Progenitor cell of endocrine pancreas (in vitro differentiated cells): ENCODE measurements at regions not wholly inside any gene's neighbourhood (a gene's known extent, or its start where the extent isn't known, plus 50 kb on each side); places are given as distances from the start of the nearest gene placed in this dataset.

Source experiments
- DNase-seq: peaks from one replicate; pipeline ENCODE4 v3.0.0; 2021; ENCODE audit warnings: low spot score; ENCODE audit not compliant: unreplicated experiment
- H3K27ac Mint-ChIP-seq: 2 replicates; pipeline ENCODE4 v1.8.0; 2021; ENCODE audit warnings: mild to moderate bottlenecking, moderate library complexity, mixed read lengths
- H3K27me3 Mint-ChIP-seq: 2 replicates; pipeline ENCODE4 v1.8.0; 2021; ENCODE audit warnings: mixed read lengths
- H3K36me3 Mint-ChIP-seq: 2 replicates; pipeline ENCODE4 v1.8.0; 2022; ENCODE audit warnings: mixed read lengths; ENCODE audit not compliant: insufficient read depth
- H3K4me1 Mint-ChIP-seq: 2 replicates; pipeline ENCODE4 v1.8.0; 2021; ENCODE audit warnings: low read depth, mixed read lengths
- H3K4me3 Mint-ChIP-seq: 2 replicates; pipeline ENCODE4 v1.8.0; 2021; ENCODE audit warnings: low read depth, mild to moderate bottlenecking, moderate library complexity, mixed read lengths
- H3K9me3 Mint-ChIP-seq: 2 replicates; pipeline ENCODE4 v1.8.0; 2021; ENCODE audit warnings: low read depth, mixed read lengths
- TF ChIP-seq, protein P1 (sequence below): fragments of 200-600 bp; sonication (generic); IDR thresholded peaks from one replicate; pipeline ENCODE4 v1.5.0; 2021; ENCODE audit warnings: antibody characterized with exemption, mild to moderate bottlenecking; ENCODE audit not compliant: unreplicated experiment

DNA sequence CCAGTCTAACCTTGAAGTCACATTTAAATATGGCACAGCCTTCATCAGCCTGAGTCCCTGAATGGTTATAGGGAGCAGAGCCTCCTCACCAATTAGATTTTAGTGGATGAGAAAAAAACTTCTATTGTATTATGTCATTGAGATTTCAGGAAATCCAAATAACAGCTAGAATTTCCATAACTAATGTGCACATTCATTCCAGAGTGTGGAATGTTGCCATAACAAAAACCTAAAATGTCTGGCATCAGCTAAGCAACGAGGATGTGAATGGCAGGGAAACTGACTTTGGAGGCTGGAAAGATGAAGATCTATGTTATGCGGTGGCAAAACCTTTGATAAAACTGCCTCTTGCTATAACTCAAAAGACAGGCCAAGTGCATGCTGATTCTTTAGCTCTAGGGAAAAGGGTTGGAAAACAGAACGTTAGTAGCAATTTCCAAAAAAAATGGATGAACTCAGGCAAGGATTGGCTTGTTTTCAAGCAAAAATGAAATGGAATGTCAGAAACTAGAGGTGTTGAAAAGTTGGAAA is 91.3 kb upstream of the NFIB start:
- Mint-ChIP-seq H3K9me3 (peaks cover 3% of the 10 kb centered on the region), H3K36me3 (no peaks in the 10 kb centered on the region), H3K4me3 (no peak overlapping the region), H3K27me3 (no peaks in the 10 kb centered on the region), H3K4me1 (peaks cover 2% of the 10 kb centered on the region), H3K27ac (no peak overlapping the region)
- TF ChIP-seq, protein P1, sequence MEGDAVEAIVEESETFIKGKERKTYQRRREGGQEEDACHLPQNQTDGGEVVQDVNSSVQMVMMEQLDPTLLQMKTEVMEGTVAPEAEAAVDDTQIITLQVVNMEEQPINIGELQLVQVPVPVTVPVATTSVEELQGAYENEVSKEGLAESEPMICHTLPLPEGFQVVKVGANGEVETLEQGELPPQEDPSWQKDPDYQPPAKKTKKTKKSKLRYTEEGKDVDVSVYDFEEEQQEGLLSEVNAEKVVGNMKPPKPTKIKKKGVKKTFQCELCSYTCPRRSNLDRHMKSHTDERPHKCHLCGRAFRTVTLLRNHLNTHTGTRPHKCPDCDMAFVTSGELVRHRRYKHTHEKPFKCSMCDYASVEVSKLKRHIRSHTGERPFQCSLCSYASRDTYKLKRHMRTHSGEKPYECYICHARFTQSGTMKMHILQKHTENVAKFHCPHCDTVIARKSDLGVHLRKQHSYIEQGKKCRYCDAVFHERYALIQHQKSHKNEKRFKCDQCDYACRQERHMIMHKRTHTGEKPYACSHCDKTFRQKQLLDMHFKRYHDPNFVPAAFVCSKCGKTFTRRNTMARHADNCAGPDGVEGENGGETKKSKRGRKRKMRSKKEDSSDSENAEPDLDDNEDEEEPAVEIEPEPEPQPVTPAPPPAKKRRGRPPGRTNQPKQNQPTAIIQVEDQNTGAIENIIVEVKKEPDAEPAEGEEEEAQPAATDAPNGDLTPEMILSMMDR, result no peak
- no peak for DNase-seq

DNA sequence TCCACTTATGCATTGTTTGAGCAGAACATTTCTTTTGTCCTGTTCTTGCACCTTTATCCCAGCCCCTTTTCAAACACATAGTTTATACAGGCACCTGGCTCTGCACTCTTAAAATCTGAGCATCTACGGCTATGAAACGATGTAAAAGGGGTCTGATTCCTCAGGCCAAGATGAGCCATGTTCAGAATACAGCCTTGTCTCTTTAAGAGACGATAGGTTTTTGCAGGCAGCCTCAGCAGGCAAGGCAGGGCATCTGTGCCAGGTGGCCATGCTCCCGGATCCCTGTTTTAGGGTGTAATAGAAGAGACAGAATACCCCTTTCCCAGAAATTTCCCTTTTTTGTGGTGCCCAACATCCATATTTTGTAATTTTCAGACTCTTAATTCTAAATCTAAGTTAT is 89.1 kb upstream of the NFIB start:
- H3K27me3 Mint-ChIP-seq, result no peaks in the 10 kb centered on the region
- H3K27ac Mint-ChIP-seq, result no peak overlapping the region
- DNase-seq, result no peak
- TF ChIP-seq, protein P1, result no peak
- peaks cover 2% of the 10 kb centered on the region for H3K4me1 Mint-ChIP-seq
- H3K4me3 Mint-ChIP-seq, result no peak overlapping the region
- peaks cover 3% of the 10 kb centered on the region for H3K9me3 Mint-ChIP-seq
- H3K36me3 Mint-ChIP-seq, result no peaks in the 10 kb centered on the region

DNA sequence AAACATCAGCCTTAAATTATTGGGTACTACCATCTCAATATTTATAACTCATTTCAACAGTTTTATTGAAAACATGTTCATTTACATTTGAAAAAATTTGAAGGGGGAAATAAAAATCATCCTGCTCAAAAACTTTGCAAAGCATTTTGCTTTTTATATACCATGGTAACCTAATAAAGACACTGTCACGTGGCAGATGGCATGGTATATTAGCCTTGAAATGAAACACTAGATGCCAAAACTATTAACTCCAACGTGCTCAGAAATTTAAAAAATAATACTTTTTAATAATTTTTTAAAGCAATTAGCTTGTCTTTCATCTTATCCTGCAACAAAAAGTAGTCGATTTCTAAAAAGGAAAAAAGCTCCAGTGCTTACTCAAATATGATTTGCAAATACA is 88.6 kb upstream of the NFIB start:
- H3K27ac Mint-ChIP-seq, result no peak overlapping the region
- no peaks in the 10 kb centered on the region for H3K36me3 Mint-ChIP-seq
- no peaks in the 10 kb centered on the region for H3K27me3 Mint-ChIP-seq
- H3K4me1 Mint-ChIP-seq, result peaks cover 2% of the 10 kb centered on the region
- no peak for DNase-seq
- TF ChIP-seq, protein P1, result no peak
- H3K9me3 Mint-ChIP-seq, result peaks cover 3% of the 10 kb centered on the region
- no peak overlapping the region for H3K4me3 Mint-ChIP-seq

DNA sequence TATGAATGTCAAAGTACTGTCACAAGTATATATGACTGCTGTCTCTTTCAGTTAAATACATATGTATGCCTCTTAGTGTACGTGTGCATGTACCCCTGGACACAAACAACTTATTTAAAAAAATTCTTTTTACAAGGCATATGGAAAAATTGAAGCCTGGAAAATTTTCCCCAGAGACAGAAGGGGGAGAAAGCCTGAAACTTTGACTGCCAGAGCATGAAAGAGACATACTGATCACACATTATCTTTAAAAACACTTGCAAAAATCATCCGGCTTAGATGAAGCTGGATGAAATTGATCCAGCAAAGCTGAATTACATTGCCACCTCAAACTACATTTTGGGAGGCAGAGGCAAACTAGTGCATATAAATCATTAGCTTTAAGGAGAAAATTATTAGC is 88.0 kb upstream of the NFIB start:
- H3K4me3 Mint-ChIP-seq, result no peak overlapping the region

DNA sequence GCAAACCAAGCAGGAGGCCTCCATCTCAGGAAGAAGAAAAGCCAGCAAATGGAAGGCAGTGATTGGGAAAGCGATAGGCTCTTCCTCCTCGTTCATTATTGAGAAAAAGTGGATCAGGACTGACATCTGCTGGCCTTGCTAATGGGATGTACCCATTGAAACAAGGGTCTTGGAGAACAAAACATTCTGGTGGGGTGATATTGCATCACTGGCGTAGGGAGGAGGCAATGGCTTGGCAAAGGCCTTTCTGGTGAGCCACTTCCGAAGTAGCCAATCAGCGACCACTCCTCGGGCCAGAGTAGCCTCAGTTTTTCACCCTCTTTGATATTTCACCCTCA is 86.7 kb upstream of the NFIB start:
- Mint-ChIP-seq H3K27me3 (no peaks in the 10 kb centered on the region), H3K36me3 (no peaks in the 10 kb centered on the region), H3K4me1 (peaks cover 2% of the 10 kb centered on the region), H3K27ac (peak overlapping the region; percentile 34), H3K4me3 (no peak overlapping the region), H3K9me3 (no peaks in the 10 kb centered on the region)
- DNase-seq, result no peak
- TF ChIP-seq, protein P1, result peak; percentile 14

More for the DNA sequence above, 88.0 kb upstream of the NFIB start:
- Mint-ChIP-seq H3K27me3 (no peaks in the 10 kb centered on the region), H3K36me3 (no peaks in the 10 kb centered on the region), H3K4me1 (peaks cover 2% of the 10 kb centered on the region), H3K27ac (no peak overlapping the region), H3K9me3 (peaks cover 3% of the 10 kb centered on the region)
- no peak for DNase-seq
- TF ChIP-seq, protein P1, result no peak
